Vagina (tissue), 2 donors: ENCODE measurements at regions not wholly inside any gene's neighbourhood (a gene's known extent, or its start where the extent isn't known, plus 50 kb on each side); places are given as distances from the start of the nearest gene placed in this dataset.

Experiments
- POLR2A ChIP-seq, 2 donors: fragments of 450-650 bp; IDR thresholded peaks; one replicate each; pipeline ENCODE4 v1.6.1; 2017; ENCODE audit warnings: antibody characterized with exemption in 2 of 2, mild to moderate bottlenecking in 2 of 2, moderate library complexity in 2 of 2
- POLR2AphosphoS5 ChIP-seq, 2 donors: sonication (generic); formaldehyde crosslinking; IDR thresholded peaks; one replicate each; pipeline ENCODE4 v1.9.0; 2017; ENCODE audit warnings: antibody characterized with exemption in 2 of 2, mild to moderate bottlenecking in 2 of 2, low read depth in 1 of 2; ENCODE audit not compliant: insufficient read depth in 1 of 2
- TF ChIP-seq, protein P1 (sequence below), 3 experiments: fragments of 450-650 bp in 2 of 3; fragments of 200-600 bp in 1 of 3; sonication (generic) in 1 of 3; IDR thresholded peaks; one replicate each; pipeline ENCODE4 v1.5.1; 2017 to 2019; ENCODE audit warnings: antibody characterized with exemption in 3 of 3, mild to moderate bottlenecking in 2 of 3, moderate library complexity in 2 of 3

- TF ChIP-seq, protein P1, sequence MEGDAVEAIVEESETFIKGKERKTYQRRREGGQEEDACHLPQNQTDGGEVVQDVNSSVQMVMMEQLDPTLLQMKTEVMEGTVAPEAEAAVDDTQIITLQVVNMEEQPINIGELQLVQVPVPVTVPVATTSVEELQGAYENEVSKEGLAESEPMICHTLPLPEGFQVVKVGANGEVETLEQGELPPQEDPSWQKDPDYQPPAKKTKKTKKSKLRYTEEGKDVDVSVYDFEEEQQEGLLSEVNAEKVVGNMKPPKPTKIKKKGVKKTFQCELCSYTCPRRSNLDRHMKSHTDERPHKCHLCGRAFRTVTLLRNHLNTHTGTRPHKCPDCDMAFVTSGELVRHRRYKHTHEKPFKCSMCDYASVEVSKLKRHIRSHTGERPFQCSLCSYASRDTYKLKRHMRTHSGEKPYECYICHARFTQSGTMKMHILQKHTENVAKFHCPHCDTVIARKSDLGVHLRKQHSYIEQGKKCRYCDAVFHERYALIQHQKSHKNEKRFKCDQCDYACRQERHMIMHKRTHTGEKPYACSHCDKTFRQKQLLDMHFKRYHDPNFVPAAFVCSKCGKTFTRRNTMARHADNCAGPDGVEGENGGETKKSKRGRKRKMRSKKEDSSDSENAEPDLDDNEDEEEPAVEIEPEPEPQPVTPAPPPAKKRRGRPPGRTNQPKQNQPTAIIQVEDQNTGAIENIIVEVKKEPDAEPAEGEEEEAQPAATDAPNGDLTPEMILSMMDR (IDR thresholded peaks at IDR 0.05): no peak
- TF ChIP-seq POLR2A (IDR thresholded peaks at IDR 0.05): no peak
- TF ChIP-seq POLR2AphosphoS5 (IDR thresholded peaks at IDR 0.05; ENCODE audit: insufficient read depth in 1 of 2, low read depth in 1 of 2): no peak
These were observed 420.7 kb upstream of the MYT1L start for GRCh38 chr2:2751715-2752315.
